Endodermal cell (in vitro differentiated cells): ENCODE measurements at regions not wholly inside any gene's neighbourhood (a gene's known extent, or its start where the extent isn't known, plus 50 kb on each side); places are given as distances from the start of the nearest gene placed in this dataset.

Source experiments
- DNase-seq: peaks from one replicate; pipeline ENCODE4 v3.0.0-alpha.2; 2017
- H3K27ac ChIP-seq: 2 replicates; pipeline ENCODE4 v1.5.1; 2013; ENCODE audit warnings: mild to moderate bottlenecking, low read depth, low read length, moderate library complexity
- H3K27me3 ChIP-seq: 2 replicates; pipeline ENCODE4 v1.6.1; 2013; ENCODE audit warnings: mild to moderate bottlenecking, low read length, moderate library complexity; ENCODE audit not compliant: insufficient read depth, control insufficient read depth, poor library complexity, severe bottlenecking
- H3K36me3 ChIP-seq: 2 replicates; pipeline ENCODE4 v1.7.0; 2013; ENCODE audit warnings: mild to moderate bottlenecking, low read length, moderate library complexity; ENCODE audit not compliant: control insufficient read depth, insufficient read depth
- H3K4me1 ChIP-seq: one replicate; pipeline ENCODE4 v1.7.0; 2013; ENCODE audit warnings: low read length; ENCODE audit not compliant: control insufficient read depth, insufficient read depth
- H3K4me3 ChIP-seq: 2 replicates; pipeline ENCODE4 v1.5.1; 2013; ENCODE audit warnings: mild to moderate bottlenecking, low read length, moderate library complexity
- H3K9ac ChIP-seq: 2 replicates; pipeline ENCODE4 v1.6.1; 2013; ENCODE audit warnings: mild to moderate bottlenecking, low read length, moderate library complexity; ENCODE audit not compliant: poor library complexity, severe bottlenecking; ENCODE audit errors: extremely low read depth
- H3K9me3 ChIP-seq: 2 replicates; pipeline ENCODE4 v1.6.1; 2013; ENCODE audit warnings: mild to moderate bottlenecking, low read length, moderate library complexity; ENCODE audit not compliant: control insufficient read depth
- H3K27ac Mint-ChIP-seq: 2 replicates; pipeline ENCODE4 v1.8.0; 2020; ENCODE audit warnings: mixed read lengths
- H3K27me3 Mint-ChIP-seq: 2 replicates; pipeline ENCODE4 v1.8.0; 2021; ENCODE audit warnings: mild to moderate bottlenecking, mixed read lengths; ENCODE audit not compliant: insufficient read depth
- H3K36me3 Mint-ChIP-seq: 2 replicates; pipeline ENCODE4 v1.8.0; 2020; ENCODE audit warnings: low read depth, mixed read lengths
- H3K4me1 Mint-ChIP-seq: 2 replicates; pipeline ENCODE4 v1.8.0; 2020; ENCODE audit warnings: mixed read lengths
- H3K4me3 Mint-ChIP-seq: 2 replicates; pipeline ENCODE4 v1.8.0; 2020; ENCODE audit warnings: mild to moderate bottlenecking, moderate library complexity, mixed read lengths
- H3K9me3 Mint-ChIP-seq: 2 replicates; pipeline ENCODE4 v1.8.0; 2020; ENCODE audit warnings: mild to moderate bottlenecking, mixed read lengths
- WGBS, 2 experiments: methylation state at CpG; one replicate each; pipeline versions ENCODE4 v1.1.5 to v1.1.7; 2013; ENCODE audit warnings: missing lambda C conversion rate in 2 of 2, mixed read lengths in 1 of 2; ENCODE audit not compliant: insufficient coverage in 1 of 2, insufficient read length in 1 of 2; 5-methylcytosine and 5-hydroxymethylcytosine counted together
- TF ChIP-seq, protein P1 (sequence below): fragments of 200-600 bp; sonication (generic); conservative IDR thresholded peaks from 2 replicates; pipeline ENCODE4 v1.5.0; 2021; ENCODE audit warnings: antibody characterized with exemption, mild to moderate bottlenecking

DNA sequence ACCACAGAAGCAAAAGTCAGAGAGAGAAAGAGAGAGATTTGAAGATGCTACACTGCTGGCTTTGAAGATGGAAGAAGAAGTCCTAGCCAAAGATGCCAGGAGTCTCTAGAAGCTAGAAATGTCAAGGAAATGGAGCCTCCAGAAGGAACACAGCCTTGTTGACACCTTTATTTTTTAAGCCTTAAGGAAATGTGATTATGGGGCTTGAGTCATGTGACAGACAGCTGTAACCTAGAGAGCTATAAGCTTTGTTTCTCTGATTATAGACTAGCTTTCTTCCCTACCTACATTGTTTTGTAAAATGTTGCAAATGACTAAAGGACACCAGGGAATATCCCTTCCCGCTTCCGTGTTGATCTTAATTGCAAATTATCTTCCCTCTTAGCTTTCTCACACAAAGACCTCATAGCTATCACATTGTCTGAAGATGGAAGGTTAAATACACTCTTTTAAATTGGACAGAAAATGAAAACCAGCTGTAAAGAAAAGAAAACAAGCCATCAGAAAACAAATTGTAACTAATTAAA lies 199.9 kb downstream of the ARHGAP12 start:
- Mint-ChIP-seq H3K4me1 (peaks cover 4% of the 10 kb centered on the region), H3K27me3 (no peaks in the 10 kb centered on the region), H3K9me3 (peaks cover 30% of the 10 kb centered on the region), H3K36me3 (peaks cover 2% of the 10 kb centered on the region), H3K27ac (no peak overlapping the region), H3K4me3 (no peak overlapping the region)
- no peak for DNase-seq
- Histone ChIP-seq H3K9ac (no peak overlapping the region), H3K27ac (peak overlapping the region; percentile 13), H3K27me3 (no peaks in the 10 kb centered on the region), H3K4me3 (no peak overlapping the region), H3K36me3 (no peaks in the 10 kb centered on the region), H3K4me1 (no peaks in the 10 kb centered on the region), H3K9me3 (peaks cover 11% of the 10 kb centered on the region)
- WGBS, 2 experiments = 57% methylated on average over 2 of the region's 2 CpGs; no CpG with 5 or more reads in 1 of the 2 experiments
- TF ChIP-seq, protein P1, sequence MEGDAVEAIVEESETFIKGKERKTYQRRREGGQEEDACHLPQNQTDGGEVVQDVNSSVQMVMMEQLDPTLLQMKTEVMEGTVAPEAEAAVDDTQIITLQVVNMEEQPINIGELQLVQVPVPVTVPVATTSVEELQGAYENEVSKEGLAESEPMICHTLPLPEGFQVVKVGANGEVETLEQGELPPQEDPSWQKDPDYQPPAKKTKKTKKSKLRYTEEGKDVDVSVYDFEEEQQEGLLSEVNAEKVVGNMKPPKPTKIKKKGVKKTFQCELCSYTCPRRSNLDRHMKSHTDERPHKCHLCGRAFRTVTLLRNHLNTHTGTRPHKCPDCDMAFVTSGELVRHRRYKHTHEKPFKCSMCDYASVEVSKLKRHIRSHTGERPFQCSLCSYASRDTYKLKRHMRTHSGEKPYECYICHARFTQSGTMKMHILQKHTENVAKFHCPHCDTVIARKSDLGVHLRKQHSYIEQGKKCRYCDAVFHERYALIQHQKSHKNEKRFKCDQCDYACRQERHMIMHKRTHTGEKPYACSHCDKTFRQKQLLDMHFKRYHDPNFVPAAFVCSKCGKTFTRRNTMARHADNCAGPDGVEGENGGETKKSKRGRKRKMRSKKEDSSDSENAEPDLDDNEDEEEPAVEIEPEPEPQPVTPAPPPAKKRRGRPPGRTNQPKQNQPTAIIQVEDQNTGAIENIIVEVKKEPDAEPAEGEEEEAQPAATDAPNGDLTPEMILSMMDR = no peak

DNA sequence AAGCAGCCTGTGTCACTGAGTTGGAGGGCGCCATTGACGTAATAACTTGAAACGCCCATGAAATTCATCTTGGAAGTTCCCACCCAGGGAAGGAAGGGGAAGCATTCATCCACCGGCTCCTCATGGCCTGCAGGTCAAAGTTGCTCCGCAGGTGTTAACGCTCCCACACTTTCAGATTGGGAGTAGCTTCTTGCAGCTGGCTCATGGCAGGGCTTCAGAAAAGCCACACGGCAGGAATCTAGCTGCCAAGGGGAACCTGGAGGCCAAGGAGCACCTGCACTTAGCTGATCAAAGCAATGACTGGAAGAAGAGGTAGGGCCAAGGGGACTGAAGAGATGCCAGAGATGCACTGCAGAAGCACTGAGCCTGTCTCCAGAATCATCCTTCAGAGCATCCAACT lies 203.2 kb downstream of the ARHGAP12 start:
- no peaks in the 10 kb centered on the region for H3K27me3 ChIP-seq
- H3K4me1 Mint-ChIP-seq = peaks cover 10% of the 10 kb centered on the region
- H3K9ac ChIP-seq = no peak overlapping the region
- H3K9me3 Mint-ChIP-seq = peaks cover 36% of the 10 kb centered on the region
- TF ChIP-seq, protein P1 = no peak
- no peaks in the 10 kb centered on the region for H3K4me1 ChIP-seq
- no peak overlapping the region for H3K27ac Mint-ChIP-seq
- H3K4me3 Mint-ChIP-seq = no peak overlapping the region
- H3K27ac ChIP-seq = no peak overlapping the region
- H3K36me3 ChIP-seq = no peaks in the 10 kb centered on the region
- DNase-seq = no peak
- 93 to 94% methylated on average over 6 to 7 of the region's 7 CpGs for WGBS, 2 experiments
- H3K9me3 ChIP-seq = peaks cover 11% of the 10 kb centered on the region
- H3K27me3 Mint-ChIP-seq = no peaks in the 10 kb centered on the region
- peaks cover 2% of the 10 kb centered on the region for H3K36me3 Mint-ChIP-seq
- no peak overlapping the region for H3K4me3 ChIP-seq

DNA sequence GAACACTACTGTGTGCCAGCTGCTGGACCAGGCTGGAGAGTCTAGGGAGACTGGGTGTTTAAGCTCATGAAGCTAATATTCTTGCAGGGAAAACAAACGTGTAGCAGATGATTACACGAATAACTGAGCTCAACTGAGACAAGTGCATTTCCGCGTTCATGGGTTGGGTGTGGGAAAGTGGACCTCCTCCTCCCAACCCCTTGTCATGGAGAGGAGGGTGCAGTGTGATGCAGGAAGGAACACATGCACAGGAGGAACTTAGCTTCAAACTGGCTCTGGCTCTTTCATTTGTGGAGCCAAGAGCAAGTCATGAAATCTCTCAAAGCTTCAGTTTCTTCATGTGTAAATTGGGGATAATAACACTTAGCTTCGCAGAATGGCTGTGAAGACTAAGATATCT lies 204.3 kb downstream of the ARHGAP12 start:
- 85 to 93% methylated on average over 2 to 5 of the region's 5 CpGs for WGBS, 2 experiments
- DNase-seq = no peak
- H3K36me3 Mint-ChIP-seq = peaks cover 2% of the 10 kb centered on the region

More for the DNA sequence above, 204.3 kb downstream of the ARHGAP12 start:
- Histone ChIP-seq H3K9me3 (peaks cover 19% of the 10 kb centered on the region), H3K4me3 (no peak overlapping the region), H3K27ac (no peak overlapping the region), H3K36me3 (no peaks in the 10 kb centered on the region), H3K9ac (no peak overlapping the region), H3K27me3 (no peaks in the 10 kb centered on the region), H3K4me1 (no peaks in the 10 kb centered on the region)
- H3K27me3 Mint-ChIP-seq = no peaks in the 10 kb centered on the region
- peaks cover 10% of the 10 kb centered on the region for H3K4me1 Mint-ChIP-seq
- no peak overlapping the region for H3K27ac Mint-ChIP-seq
- TF ChIP-seq, protein P1 = no peak
- no peak overlapping the region for H3K4me3 Mint-ChIP-seq
- H3K9me3 Mint-ChIP-seq = peaks cover 44% of the 10 kb centered on the region
